Thyroid gland (tissue), 4 donors: ENCODE measurements at regions not wholly inside any gene's neighbourhood (a gene's known extent, or its start where the extent isn't known, plus 50 kb on each side); places are given as distances from the start of the nearest gene placed in this dataset.

Experiments used
- POLR2A ChIP-seq, 2 donors: fragments of 450-650 bp; IDR thresholded peaks; one replicate each; pipeline ENCODE4 v1.6.1; 2017; ENCODE audit warnings: antibody characterized with exemption in 2 of 2, mild to moderate bottlenecking in 2 of 2, moderate library complexity in 1 of 2
- TF ChIP-seq, protein P1 (sequence below), 6 experiments: fragments of 200-600 bp in 3 of 6; fragments of 450-650 bp in 3 of 6; sonication (generic) in 3 of 6; IDR thresholded peaks; one replicate each; pipeline ENCODE4 v1.5.1; 2016 to 2019; ENCODE audit warnings: antibody characterized with exemption in 6 of 6, mild to moderate bottlenecking in 2 of 6, inconsistent platforms in 1 of 6, moderate library complexity in 1 of 6

DNA sequence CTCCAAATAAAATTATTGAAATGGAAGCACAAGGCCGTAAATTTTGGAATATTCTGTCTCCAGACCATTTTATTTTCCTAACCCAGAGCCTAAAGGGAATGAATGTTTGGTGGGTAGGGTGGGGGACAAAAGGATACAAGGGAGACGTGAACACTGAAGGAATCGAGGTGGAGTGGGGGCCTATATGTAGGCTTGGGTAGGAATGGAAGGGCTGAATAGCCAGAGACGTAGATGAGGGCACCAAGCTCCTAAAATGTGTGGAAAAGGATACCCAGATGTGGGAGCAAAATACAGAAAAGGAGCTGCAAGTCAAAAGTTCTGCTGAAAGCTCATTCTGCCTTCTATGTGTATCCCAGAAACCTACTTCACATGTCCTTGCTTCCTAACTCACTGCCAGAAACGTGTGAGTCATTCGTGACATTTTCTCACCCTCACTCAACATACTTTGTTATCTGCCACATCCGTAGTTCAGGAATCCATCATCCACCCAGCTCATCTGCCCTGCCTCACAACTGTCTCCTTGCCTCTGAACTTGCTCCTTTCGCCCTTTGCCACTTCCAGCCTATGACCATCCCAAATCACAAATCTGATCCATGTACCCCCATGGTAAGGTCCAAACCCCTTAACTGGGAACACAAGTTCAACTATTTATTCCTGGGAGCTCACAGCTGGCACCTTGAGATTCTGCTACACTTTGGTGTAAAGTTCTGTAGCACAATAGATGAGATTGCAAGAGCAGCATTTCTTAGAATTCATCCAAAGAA lies 84.1 kb upstream of the PRDX6 start:
- TF ChIP-seq, protein P1, sequence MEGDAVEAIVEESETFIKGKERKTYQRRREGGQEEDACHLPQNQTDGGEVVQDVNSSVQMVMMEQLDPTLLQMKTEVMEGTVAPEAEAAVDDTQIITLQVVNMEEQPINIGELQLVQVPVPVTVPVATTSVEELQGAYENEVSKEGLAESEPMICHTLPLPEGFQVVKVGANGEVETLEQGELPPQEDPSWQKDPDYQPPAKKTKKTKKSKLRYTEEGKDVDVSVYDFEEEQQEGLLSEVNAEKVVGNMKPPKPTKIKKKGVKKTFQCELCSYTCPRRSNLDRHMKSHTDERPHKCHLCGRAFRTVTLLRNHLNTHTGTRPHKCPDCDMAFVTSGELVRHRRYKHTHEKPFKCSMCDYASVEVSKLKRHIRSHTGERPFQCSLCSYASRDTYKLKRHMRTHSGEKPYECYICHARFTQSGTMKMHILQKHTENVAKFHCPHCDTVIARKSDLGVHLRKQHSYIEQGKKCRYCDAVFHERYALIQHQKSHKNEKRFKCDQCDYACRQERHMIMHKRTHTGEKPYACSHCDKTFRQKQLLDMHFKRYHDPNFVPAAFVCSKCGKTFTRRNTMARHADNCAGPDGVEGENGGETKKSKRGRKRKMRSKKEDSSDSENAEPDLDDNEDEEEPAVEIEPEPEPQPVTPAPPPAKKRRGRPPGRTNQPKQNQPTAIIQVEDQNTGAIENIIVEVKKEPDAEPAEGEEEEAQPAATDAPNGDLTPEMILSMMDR (IDR thresholded peaks at IDR 0.05): no peak
- TF ChIP-seq POLR2A (IDR thresholded peaks at IDR 0.05): no peak
